ENCODE measurements at regions not wholly inside any gene's neighbourhood (a gene's known extent, or its start where the extent isn't known, plus 50 kb on each side); places are given as distances from the start of the nearest gene placed in this dataset.

DNA sequence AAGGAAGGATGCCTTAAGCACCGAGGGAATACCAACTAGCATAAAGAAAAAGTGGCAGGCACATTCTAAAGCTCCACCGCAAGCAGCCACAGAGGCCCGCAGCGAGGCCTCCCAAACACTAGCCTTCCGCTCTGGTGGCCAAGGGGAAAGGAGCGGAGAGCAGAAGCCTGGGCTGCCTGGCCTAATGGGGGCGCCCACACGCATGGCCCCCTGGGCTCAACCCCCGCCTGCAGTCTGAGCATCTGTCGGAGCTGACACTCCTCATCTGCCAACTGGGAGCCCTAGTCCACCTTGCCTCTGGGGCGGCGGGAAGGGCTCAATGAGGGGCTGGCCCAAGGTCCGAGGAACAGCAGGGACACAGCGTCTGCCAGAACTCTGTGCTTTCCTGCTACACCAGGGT, 50.1 kb upstream of the WNT11 start:
- Histone ChIP-seq H3K4me1 (ENCODE audit: insufficient read depth, low read length, severe bottlenecking) (no peaks in the 10 kb centered on the region), H4K20me1 (ENCODE audit: insufficient read depth, low read length) (no peaks in the 10 kb centered on the region), H3K9me2 (ENCODE audit: low read depth, low read length) (no peaks in the 10 kb centered on the region), H3K27ac (ENCODE audit: low read depth, low read length, poor library complexity, severe bottlenecking) (no peak overlapping the region), H3K9me3 (ENCODE audit: low read length) (no peaks in the 10 kb centered on the region), H3K9ac (ENCODE audit: low read length) (no peak overlapping the region), H2AFZ (ENCODE audit: low read length) (no peak overlapping the region), H3K79me2 (ENCODE audit: insufficient read depth, low read length) (no peaks in the 10 kb centered on the region), H3K4me3 (ENCODE audit: low read depth, low read length, poor library complexity, severe bottlenecking) (no peak overlapping the region), H3K4me2 (ENCODE audit: low read length) (no peak overlapping the region), H3K36me3 (ENCODE audit: insufficient read depth, low read length) (no peaks in the 10 kb centered on the region), H3F3A (ENCODE audit: insufficient read depth, low read length) (no peaks in the 10 kb centered on the region), H3K27me3 (ENCODE audit: insufficient read depth, low read length) (no peaks in the 10 kb centered on the region; the same call in 1 of the 2 replicates)
- TF ChIP-seq EZH2 (IDR thresholded peaks at IDR 0.05; ENCODE audit: borderline replicate concordance, low read length), result no peak
- TF ChIP-seq, protein P1, sequence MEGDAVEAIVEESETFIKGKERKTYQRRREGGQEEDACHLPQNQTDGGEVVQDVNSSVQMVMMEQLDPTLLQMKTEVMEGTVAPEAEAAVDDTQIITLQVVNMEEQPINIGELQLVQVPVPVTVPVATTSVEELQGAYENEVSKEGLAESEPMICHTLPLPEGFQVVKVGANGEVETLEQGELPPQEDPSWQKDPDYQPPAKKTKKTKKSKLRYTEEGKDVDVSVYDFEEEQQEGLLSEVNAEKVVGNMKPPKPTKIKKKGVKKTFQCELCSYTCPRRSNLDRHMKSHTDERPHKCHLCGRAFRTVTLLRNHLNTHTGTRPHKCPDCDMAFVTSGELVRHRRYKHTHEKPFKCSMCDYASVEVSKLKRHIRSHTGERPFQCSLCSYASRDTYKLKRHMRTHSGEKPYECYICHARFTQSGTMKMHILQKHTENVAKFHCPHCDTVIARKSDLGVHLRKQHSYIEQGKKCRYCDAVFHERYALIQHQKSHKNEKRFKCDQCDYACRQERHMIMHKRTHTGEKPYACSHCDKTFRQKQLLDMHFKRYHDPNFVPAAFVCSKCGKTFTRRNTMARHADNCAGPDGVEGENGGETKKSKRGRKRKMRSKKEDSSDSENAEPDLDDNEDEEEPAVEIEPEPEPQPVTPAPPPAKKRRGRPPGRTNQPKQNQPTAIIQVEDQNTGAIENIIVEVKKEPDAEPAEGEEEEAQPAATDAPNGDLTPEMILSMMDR (IDR thresholded peaks at IDR 0.05; ENCODE audit: low read length), result no peak

All from OCI-LY1 (cell line).